ENCODE measurements at regions not wholly inside any gene's neighbourhood (a gene's known extent, or its start where the extent isn't known, plus 50 kb on each side); places are given as distances from the start of the nearest gene placed in this dataset.

DNA sequence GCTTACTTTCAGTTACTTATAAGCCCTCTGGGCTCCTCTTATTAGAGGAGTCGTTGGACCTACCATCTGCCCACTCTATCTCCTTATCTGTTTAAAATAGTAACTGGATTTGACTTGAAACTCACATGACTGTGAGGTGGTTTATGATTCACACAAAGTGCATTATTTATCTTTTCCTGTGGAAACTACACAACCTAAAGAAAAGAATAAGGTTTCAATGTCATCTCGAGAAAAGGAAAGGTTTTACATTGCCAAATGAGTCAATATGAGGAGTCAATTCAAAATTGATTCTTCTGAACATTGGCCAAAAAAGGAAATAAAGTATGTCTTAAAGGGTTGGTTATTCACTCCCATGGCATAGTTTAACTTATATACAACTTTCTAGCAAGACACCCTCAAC, 225.0 kb upstream of the G2E3 start:
- TF ChIP-seq POLR2A (IDR thresholded peaks at IDR 0.05; ENCODE audit: low read length): no peak
- no peak for TF ChIP-seq KDM1A (IDR thresholded peaks at IDR 0.05; ENCODE audit: low read depth)
- TF ChIP-seq, protein P1, sequence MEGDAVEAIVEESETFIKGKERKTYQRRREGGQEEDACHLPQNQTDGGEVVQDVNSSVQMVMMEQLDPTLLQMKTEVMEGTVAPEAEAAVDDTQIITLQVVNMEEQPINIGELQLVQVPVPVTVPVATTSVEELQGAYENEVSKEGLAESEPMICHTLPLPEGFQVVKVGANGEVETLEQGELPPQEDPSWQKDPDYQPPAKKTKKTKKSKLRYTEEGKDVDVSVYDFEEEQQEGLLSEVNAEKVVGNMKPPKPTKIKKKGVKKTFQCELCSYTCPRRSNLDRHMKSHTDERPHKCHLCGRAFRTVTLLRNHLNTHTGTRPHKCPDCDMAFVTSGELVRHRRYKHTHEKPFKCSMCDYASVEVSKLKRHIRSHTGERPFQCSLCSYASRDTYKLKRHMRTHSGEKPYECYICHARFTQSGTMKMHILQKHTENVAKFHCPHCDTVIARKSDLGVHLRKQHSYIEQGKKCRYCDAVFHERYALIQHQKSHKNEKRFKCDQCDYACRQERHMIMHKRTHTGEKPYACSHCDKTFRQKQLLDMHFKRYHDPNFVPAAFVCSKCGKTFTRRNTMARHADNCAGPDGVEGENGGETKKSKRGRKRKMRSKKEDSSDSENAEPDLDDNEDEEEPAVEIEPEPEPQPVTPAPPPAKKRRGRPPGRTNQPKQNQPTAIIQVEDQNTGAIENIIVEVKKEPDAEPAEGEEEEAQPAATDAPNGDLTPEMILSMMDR (IDR thresholded peaks at IDR 0.05): no peak
- TF ChIP-seq POLR2AphosphoS2 (conservative IDR thresholded peaks at IDR 0.05; ENCODE audit: low read length): no peak
- no peak for TF ChIP-seq JUNB (IDR thresholded peaks at IDR 0.05)
